ENCODE measurements at regions not wholly inside any gene's neighbourhood (a gene's known extent, or its start where the extent isn't known, plus 50 kb on each side); places are given as distances from the start of the nearest gene placed in this dataset.
"Not testable (repeated sequence)": the region's sequence is repeated elsewhere in the genome, so short reads cannot be mapped to it uniquely, and the experiment has no call there.

GRCh38 chrX:39484159-39485068 lies 613.3 kb downstream of the BCOR start:
- DNase-seq: peak in 1 of 2 donors; percentile 18

- DNase-seq: no peak
Observed at GRCh38 chrX:39487166-39487968, 610.4 kb downstream of the BCOR start.

GRCh38 chrX:39487969-39488330 lies 609.8 kb downstream of the BCOR start:
- DNase-seq: no peak

- no peak for DNase-seq
Observed at GRCh38 chrX:39491548-39492297, 606.0 kb downstream of the BCOR start.

GRCh38 chrX:39492497-39493162 lies 605.1 kb downstream of the BCOR start:
- no peak for DNase-seq

- DNase-seq: no peak
Observed at GRCh38 chrX:39493168-39493567, 604.6 kb downstream of the BCOR start.

- DNase-seq: not testable (repeated sequence)
Observed at GRCh38 chrX:39497117-39497516, 600.6 kb downstream of the BCOR start.

- no peak for DNase-seq
Observed at GRCh38 chrX:39497702-39498265, 600.0 kb downstream of the BCOR start.

GRCh38 chrX:39499996-39500395 lies 597.8 kb downstream of the BCOR start:
- DNase-seq: no peak

GRCh38 chrX:39501822-39502221 lies 595.9 kb downstream of the BCOR start:
- DNase-seq: no peak

GRCh38 chrX:39502486-39502885 lies 595.3 kb downstream of the BCOR start:
- DNase-seq: no peak

- DNase-seq: no peak
Observed at GRCh38 chrX:39504227-39504626, 593.5 kb downstream of the BCOR start.

GRCh38 chrX:39504850-39505259 lies 592.9 kb downstream of the BCOR start:
- DNase-seq: no peak

GRCh38 chrX:39506131-39506530 lies 591.6 kb downstream of the BCOR start:
- DNase-seq: no peak

GRCh38 chrX:39507034-39507433 lies 590.7 kb downstream of the BCOR start:
- no peak for DNase-seq

GRCh38 chrX:39507617-39508299 lies 590.0 kb downstream of the BCOR start:
- no peak for DNase-seq

- no peak for DNase-seq
Observed at GRCh38 chrX:39508300-39508692, 589.5 kb downstream of the BCOR start.

GRCh38 chrX:39509157-39509556 lies 588.6 kb downstream of the BCOR start:
- no peak for DNase-seq

- DNase-seq: no peak
Observed at GRCh38 chrX:39513836-39514235, 583.9 kb downstream of the BCOR start.

GRCh38 chrX:39514801-39515200 lies 583.0 kb downstream of the BCOR start:
- DNase-seq: no peak

GRCh38 chrX:39516427-39516841 lies 581.3 kb downstream of the BCOR start:
- no peak for DNase-seq

Data from hippocampal formation (tissue), 2 donors.